Liver (tissue), 3 donors: ENCODE measurements at regions not wholly inside any gene's neighbourhood (a gene's known extent, or its start where the extent isn't known, plus 50 kb on each side); places are given as distances from the start of the nearest gene placed in this dataset.

Source experiments
- GABPA ChIP-seq, 2 donors: IDR thresholded peaks in 1 of 2; conservative IDR thresholded peaks in 1 of 2; 2 replicates each; pipeline ENCODE4 v1.6.1; 2016; ENCODE audit warnings: antibody characterized with exemption in 2 of 2, mild to moderate bottlenecking in 1 of 2, moderate library complexity in 1 of 2
- HNF4A ChIP-seq, 2 donors: conservative IDR thresholded peaks; 2 replicates each; pipeline ENCODE4 v1.6.1; 2016; ENCODE audit warnings: antibody characterized with exemption in 2 of 2, mild to moderate bottlenecking in 2 of 2
- NR2F2 ChIP-seq: IDR thresholded peaks from 2 replicates; pipeline ENCODE4 v1.6.1; 2016; ENCODE audit warnings: antibody characterized with exemption
- RAD21 ChIP-seq, 2 donors: IDR thresholded peaks; 2 replicates each; pipeline ENCODE4 v1.6.1; 2016; ENCODE audit warnings: antibody characterized with exemption in 2 of 2, mild to moderate bottlenecking in 2 of 2
- SP1 ChIP-seq: IDR thresholded peaks from 2 replicates; pipeline ENCODE4 v1.6.1; 2018; ENCODE audit warnings: antibody characterized with exemption, mild to moderate bottlenecking
- TAF1 ChIP-seq: conservative IDR thresholded peaks from 2 replicates; pipeline ENCODE4 v1.6.1; 2016; ENCODE audit warnings: antibody characterized with exemption, mild to moderate bottlenecking
- YY1 ChIP-seq: IDR thresholded peaks from 2 replicates; pipeline ENCODE4 v1.6.1; 2016; ENCODE audit warnings: antibody characterized with exemption, mild to moderate bottlenecking
- ZBTB33 ChIP-seq: IDR thresholded peaks from 2 replicates; pipeline ENCODE4 v1.6.1; 2016; ENCODE audit warnings: antibody characterized with exemption
- TF ChIP-seq, protein P1 (sequence below): fragments of 150-350 bp; IDR thresholded peaks from 2 replicates; pipeline ENCODE4 v1.5.1; 2017; ENCODE audit warnings: improper control_type of control experiment, low read depth, low read length; ENCODE audit not compliant: missing input control
- TF ChIP-seq, protein P2 (sequence below): IDR thresholded peaks from 2 replicates; pipeline ENCODE4 v1.6.1; 2016; ENCODE audit warnings: antibody characterized with exemption, mild to moderate bottlenecking
- donor health status: healthy.
- donor health status: healthy.

DNA sequence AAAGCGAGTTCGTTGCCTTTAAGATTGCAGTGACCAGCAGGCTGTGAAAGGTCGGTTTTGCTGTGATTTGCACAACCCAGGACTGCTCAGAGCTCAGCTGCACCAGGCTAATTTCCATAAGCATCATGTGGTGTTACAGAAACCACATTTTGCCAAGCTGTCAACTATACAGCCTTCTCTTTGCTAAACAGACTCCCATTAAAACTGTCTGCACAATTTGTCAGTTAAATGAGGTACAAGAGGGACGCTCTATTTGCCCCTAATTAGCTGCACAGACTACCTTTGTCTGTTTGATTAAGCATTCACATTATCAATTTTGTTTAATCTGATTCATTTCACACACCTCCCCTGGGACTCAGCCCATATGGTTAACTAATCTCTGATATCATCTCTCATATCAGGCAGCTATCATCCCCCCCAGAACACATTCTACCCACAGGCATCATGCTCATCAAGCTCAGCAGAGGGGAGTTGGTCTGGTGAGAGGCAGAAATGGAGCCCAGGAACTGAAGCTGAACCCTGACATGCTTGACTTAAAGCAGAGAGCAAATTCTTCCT is 62.1 kb downstream of the OLIG3 start:
- TF ChIP-seq, protein P1, sequence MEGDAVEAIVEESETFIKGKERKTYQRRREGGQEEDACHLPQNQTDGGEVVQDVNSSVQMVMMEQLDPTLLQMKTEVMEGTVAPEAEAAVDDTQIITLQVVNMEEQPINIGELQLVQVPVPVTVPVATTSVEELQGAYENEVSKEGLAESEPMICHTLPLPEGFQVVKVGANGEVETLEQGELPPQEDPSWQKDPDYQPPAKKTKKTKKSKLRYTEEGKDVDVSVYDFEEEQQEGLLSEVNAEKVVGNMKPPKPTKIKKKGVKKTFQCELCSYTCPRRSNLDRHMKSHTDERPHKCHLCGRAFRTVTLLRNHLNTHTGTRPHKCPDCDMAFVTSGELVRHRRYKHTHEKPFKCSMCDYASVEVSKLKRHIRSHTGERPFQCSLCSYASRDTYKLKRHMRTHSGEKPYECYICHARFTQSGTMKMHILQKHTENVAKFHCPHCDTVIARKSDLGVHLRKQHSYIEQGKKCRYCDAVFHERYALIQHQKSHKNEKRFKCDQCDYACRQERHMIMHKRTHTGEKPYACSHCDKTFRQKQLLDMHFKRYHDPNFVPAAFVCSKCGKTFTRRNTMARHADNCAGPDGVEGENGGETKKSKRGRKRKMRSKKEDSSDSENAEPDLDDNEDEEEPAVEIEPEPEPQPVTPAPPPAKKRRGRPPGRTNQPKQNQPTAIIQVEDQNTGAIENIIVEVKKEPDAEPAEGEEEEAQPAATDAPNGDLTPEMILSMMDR: no peak
- TF ChIP-seq ZBTB33 (no peak), SP1 (no peak), RAD21 (IDR thresholded peaks at IDR 0.05) (no peak), NR2F2 (no peak), TAF1 (no peak), HNF4A (conservative IDR thresholded peaks at IDR 0.05) (no peak), YY1 (no peak), GABPA (IDR thresholded peaks at IDR 0.05 in 1 of 2, conservative IDR thresholded peaks at IDR 0.05 in 1 of 2) (no peak)
- TF ChIP-seq, protein P2, sequence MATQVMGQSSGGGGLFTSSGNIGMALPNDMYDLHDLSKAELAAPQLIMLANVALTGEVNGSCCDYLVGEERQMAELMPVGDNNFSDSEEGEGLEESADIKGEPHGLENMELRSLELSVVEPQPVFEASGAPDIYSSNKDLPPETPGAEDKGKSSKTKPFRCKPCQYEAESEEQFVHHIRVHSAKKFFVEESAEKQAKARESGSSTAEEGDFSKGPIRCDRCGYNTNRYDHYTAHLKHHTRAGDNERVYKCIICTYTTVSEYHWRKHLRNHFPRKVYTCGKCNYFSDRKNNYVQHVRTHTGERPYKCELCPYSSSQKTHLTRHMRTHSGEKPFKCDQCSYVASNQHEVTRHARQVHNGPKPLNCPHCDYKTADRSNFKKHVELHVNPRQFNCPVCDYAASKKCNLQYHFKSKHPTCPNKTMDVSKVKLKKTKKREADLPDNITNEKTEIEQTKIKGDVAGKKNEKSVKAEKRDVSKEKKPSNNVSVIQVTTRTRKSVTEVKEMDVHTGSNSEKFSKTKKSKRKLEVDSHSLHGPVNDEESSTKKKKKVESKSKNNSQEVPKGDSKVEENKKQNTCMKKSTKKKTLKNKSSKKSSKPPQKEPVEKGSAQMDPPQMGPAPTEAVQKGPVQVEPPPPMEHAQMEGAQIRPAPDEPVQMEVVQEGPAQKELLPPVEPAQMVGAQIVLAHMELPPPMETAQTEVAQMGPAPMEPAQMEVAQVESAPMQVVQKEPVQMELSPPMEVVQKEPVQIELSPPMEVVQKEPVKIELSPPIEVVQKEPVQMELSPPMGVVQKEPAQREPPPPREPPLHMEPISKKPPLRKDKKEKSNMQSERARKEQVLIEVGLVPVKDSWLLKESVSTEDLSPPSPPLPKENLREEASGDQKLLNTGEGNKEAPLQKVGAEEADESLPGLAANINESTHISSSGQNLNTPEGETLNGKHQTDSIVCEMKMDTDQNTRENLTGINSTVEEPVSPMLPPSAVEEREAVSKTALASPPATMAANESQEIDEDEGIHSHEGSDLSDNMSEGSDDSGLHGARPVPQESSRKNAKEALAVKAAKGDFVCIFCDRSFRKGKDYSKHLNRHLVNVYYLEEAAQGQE: no peak
